K562 (cell line): ENCODE measurements at regions not wholly inside any gene's neighbourhood (a gene's known extent, or its start where the extent isn't known, plus 50 kb on each side); places are given as distances from the start of the nearest gene placed in this dataset.

ENCODE experiments used
- ATAC-seq: fragments of 200-7000 bp; cut with Tn5 transposase; 3 replicates; pipeline ENCODE4 v1.9.1; 2020; ENCODE audit warnings: moderate library complexity
- BruUV-seq: library from RNA; stranded (reverse); fragments of 400-500 nt; replicated peaks from 2 replicates; lab custom pipeline; 2021; lab: Mats Ljungman, UMichigan
- CTCF ChIA-PET: fragments of 300-600 bp; formaldehyde crosslinking; extraction: SDS; loops from one replicate; lab custom pipeline; 2021; ENCODE audit warnings: low intra/inter-chr PET ratio; lab: Yijun Ruan, JAX
- POLR2A ChIA-PET: fragments of 300-600, 350-650 bp; sonication (Branson Sonifier 250); formaldehyde crosslinking; extraction: SDS; loops from one replicate; lab custom pipeline; 2021; ENCODE audit warnings: antibody characterized with exemption, inconsistent platforms; lab: Yijun Ruan, JAX
- DNase-seq, 4 experiments: peaks; one replicate each; pipeline versions ENCODE4 v3.0.0 to v3.0.0-alpha.2; 2011 to 2018; ENCODE audit warnings: low spot score in 3 of 4, mixed read lengths in 3 of 4; ENCODE audit errors: extremely low read depth in 1 of 4
- FAIRE-seq: peaks from 2 replicates; lab custom pipeline; 2011; peaks lifted over from hg19 to GRCh38; lab: Jason Lieb, UNC
- H2AFZ ChIP-seq: 2 replicates; pipeline ENCODE4 v1.6.0; 2011; ENCODE audit warnings: low read depth, low read length, control low read depth, inconsistent platforms
- H3K27ac ChIP-seq: fragments of 200-600 bp; 3 replicates; pipeline ENCODE4 v1.8.0; 2011; ENCODE audit warnings: low read depth, mild to moderate bottlenecking, control low read depth, inconsistent platforms, low read length, moderate library complexity, mixed read lengths; ENCODE audit errors: extremely low read depth
- H3K27me3 ChIP-seq, 2 experiments: fragments of 300-600 bp in 1 of 2; 2 replicates in 1 of 2; 3 replicates in 1 of 2; pipeline versions ENCODE4 v1.6.0 to v1.8.0; 2011; ENCODE audit warnings: inconsistent platforms in 2 of 2, low read length in 2 of 2, mild to moderate bottlenecking in 1 of 2, mixed read lengths in 1 of 2, moderate library complexity in 1 of 2; ENCODE audit not compliant: control insufficient read depth in 2 of 2, insufficient read depth in 2 of 2
- H3K36me3 ChIP-seq: fragments of 300-600 bp; 3 replicates; pipeline ENCODE4 v1.8.0; 2011; ENCODE audit warnings: mild to moderate bottlenecking, low read length, inconsistent platforms; ENCODE audit not compliant: control insufficient read depth, insufficient read depth
- H3K4me1 ChIP-seq, 2 experiments: fragments of 200-600 bp in 1 of 2; replicated peaks in 1 of 2; 2 replicates in 1 of 2; 3 replicates in 1 of 2; pipeline versions ENCODE4 v1.5.1 to v1.8.0; 2011; ENCODE audit warnings: inconsistent platforms in 2 of 2, low read length in 2 of 2, mild to moderate bottlenecking in 1 of 2, mixed read lengths in 1 of 2, moderate library complexity in 1 of 2; ENCODE audit not compliant: control insufficient read depth in 2 of 2, insufficient read depth in 2 of 2
- H3K4me2 ChIP-seq: 2 replicates; pipeline ENCODE4 v1.6.1; 2011; ENCODE audit warnings: low read length, control low read depth, inconsistent platforms, mixed read lengths; ENCODE audit not compliant: insufficient read depth
- H3K4me3 ChIP-seq: fragments of 200-600 bp; sonication (generic), shearing (Covaris generic); 2 replicates; pipeline ENCODE4 v1.5.1; 2016; ENCODE audit warnings: control low read depth, inconsistent platforms
- H3K79me2 ChIP-seq: fragments of 200-600 bp; 3 replicates; pipeline ENCODE4 v1.8.0; 2011; ENCODE audit warnings: low read length, inconsistent platforms; ENCODE audit not compliant: control insufficient read depth, insufficient read depth
- H3K9ac ChIP-seq, 2 experiments: 2 replicates each; pipeline versions ENCODE4 v1.6.0 to v1.6.1; 2011; ENCODE audit warnings: low read depth in 2 of 2, low read length in 2 of 2, control low read depth in 1 of 2, inconsistent platforms in 1 of 2, mild to moderate bottlenecking in 1 of 2, mixed read lengths in 1 of 2; ENCODE audit not compliant: insufficient read depth in 1 of 2
- H3K9me1 ChIP-seq: one replicate; pipeline ENCODE4 v1.6.0; 2011; ENCODE audit warnings: inconsistent platforms, mild to moderate bottlenecking, low read length, moderate library complexity; ENCODE audit not compliant: control insufficient read depth, insufficient read depth
- H3K9me3 ChIP-seq: replicated peaks from 2 replicates; pipeline ENCODE4 v1.5.1; 2011; ENCODE audit warnings: low read depth, low read length, inconsistent platforms; ENCODE audit not compliant: control insufficient read depth, insufficient read depth
- H4K20me1 ChIP-seq: replicated peaks from 2 replicates; pipeline ENCODE4 v1.6.1; 2011; ENCODE audit warnings: low read length, inconsistent platforms, mixed read lengths; ENCODE audit not compliant: control insufficient read depth, insufficient read depth
- BRF1 ChIP-seq: IDR thresholded peaks from 3 replicates; pipeline ENCODE4 v1.6.1; 2011; ENCODE audit warnings: borderline replicate concordance, mild to moderate bottlenecking; ENCODE audit not compliant: insufficient read length; ENCODE audit errors: extremely low read depth
- DIDO1 ChIP-seq: fragments of 450-650 bp; IDR thresholded peaks from 2 replicates; pipeline ENCODE4 v1.6.1; 2016; ENCODE audit warnings: low read depth, missing biosample characterization, missing genetic modification characterization
- E2F1 ChIP-seq: sonication (generic); formaldehyde crosslinking; IDR thresholded peaks from 2 replicates; pipeline ENCODE4 v1.8.1; 2023; ENCODE audit warnings: mild to moderate bottlenecking, missing genetic modification reagents, moderate library complexity
- MCM7 ChIP-seq, 2 experiments: fragments of 450-650 bp; IDR thresholded peaks; 2 replicates each; pipeline ENCODE4 v1.6.1; 2016 to 2018
- MGA ChIP-seq: fragments of 450-650 bp; IDR thresholded peaks from 2 replicates; pipeline ENCODE4 v1.6.1; 2016; ENCODE audit warnings: mild to moderate bottlenecking, moderate library complexity
- OTX1 ChIP-seq: fragments of 450-650 bp; formaldehyde crosslinking; IDR thresholded peaks from 2 replicates; pipeline ENCODE4 v1.4.0; 2022; ENCODE audit warnings: mild to moderate bottlenecking
- POLR2AphosphoS5 ChIP-seq: IDR thresholded peaks from 2 replicates; pipeline ENCODE4 v1.6.1; 2011; ENCODE audit warnings: mild to moderate bottlenecking, low read depth, low read length, moderate library complexity; ENCODE audit not compliant: control insufficient read depth, insufficient read depth
- RBBP5 ChIP-seq: fragments of 200-600 bp; sonication (generic); IDR thresholded peaks from 2 replicates; pipeline ENCODE4 v1.6.1; 2012; ENCODE audit warnings: borderline replicate concordance, mild to moderate bottlenecking, low read length, control low read depth, inconsistent platforms; ENCODE audit not compliant: insufficient read depth, poor library complexity, severe bottlenecking
- SMAD2 ChIP-seq: fragments of 150-350 bp; IDR thresholded peaks from 2 replicates; pipeline ENCODE4 v1.6.1; 2014; ENCODE audit warnings: low read depth, mild to moderate bottlenecking, low read length
- TCF7L2 ChIP-seq: fragments of 150-350 bp; IDR thresholded peaks from 2 replicates; pipeline ENCODE4 v1.6.1; 2016; ENCODE audit warnings: low read depth, mild to moderate bottlenecking, low read length, moderate library complexity
- WGBS: fragments of 100-300 bp; shearing (Covaris generic); methylation state at CpG from one replicate; pipeline ENCODE4 v1.1.6; 2016; ENCODE audit warnings: low coverage, mixed read lengths; ENCODE audit not compliant: insufficient coverage; ENCODE audit errors: missing lambda C conversion rate; 5-methylcytosine and 5-hydroxymethylcytosine counted together
- in situ Hi-C: fragments of 300-500 bp; cut with MboI; formaldehyde crosslinking; loops from 4 replicates; pipeline ENCODE4 v1.15.0; 2018; ENCODE audit warnings: inconsistent platforms, mixed read lengths
- intact Hi-C: fragments of 100-400 bp; cut with micrococcal nuclease; formaldehyde crosslinking; loops from 2 replicates; pipeline ENCODE4 v1.14.2; 2022

GRCh38 chr18:44409515-44409914, 271.2 kb upstream of the SETBP1 start:
- no peaks in the 10 kb centered on the region for H3K27me3 ChIP-seq
- H3K4me2 ChIP-seq = no peak overlapping the region
- in situ Hi-C loops (no loop called here), intact Hi-C loops (no loop called here)
- no peak overlapping the region for H2AFZ ChIP-seq
- H3K9me3 ChIP-seq = no peaks in the 10 kb centered on the region
- no peaks in the 10 kb centered on the region for H3K79me2 ChIP-seq
- H3K4me3 ChIP-seq = no peak overlapping the region
- H3K9me1 ChIP-seq = no peaks in the 10 kb centered on the region
- no peak overlapping the region for H3K9ac ChIP-seq
- no peaks in the 10 kb centered on the region for H3K4me1 ChIP-seq
- H3K27ac ChIP-seq = no peak overlapping the region
- H3K36me3 ChIP-seq = no peaks in the 10 kb centered on the region
- H4K20me1 ChIP-seq = no peaks in the 10 kb centered on the region
- TF ChIP-seq E2F1 (CRISPR knock-in tag) (no peak), MGA (no peak), RBBP5 (no peak), TCF7L2 (no peak), POLR2AphosphoS5 (no peak), MCM7 (IDR thresholded peaks at IDR 0.05) (no peak), OTX1 (CRISPR knock-in tag) (no peak), SMAD2 (no peak), BRF1 (no peak), DIDO1 (tag) (no peak)
- POLR2A ChIA-PET = no interaction called here
- no CpG with 5 or more reads among the region's 1 CpG for WGBS
- CTCF ChIA-PET = no interaction called here
- ATAC-seq (no peak), DNase-seq (no peak), FAIRE-seq (no peak)
- BruUV-seq = no TSS peak
